Natural killer cell (primary cell): ENCODE measurements at regions not wholly inside any gene's neighbourhood (a gene's known extent, or its start where the extent isn't known, plus 50 kb on each side); places are given as distances from the start of the nearest gene placed in this dataset.

Source experiments
- ATAC-seq, 3 donors: fragments of 150-1000 bp in 2 of 3; fragments of 200-7000 bp in 1 of 3; cut with Tn5 transposase; 1 replicate in 1 of 3; 2 replicates in 2 of 3; pipeline ENCODE4 v1.10.0; 2021; ENCODE audit warnings: mild to moderate bottlenecking in 2 of 3, moderate library complexity in 2 of 3
- DNase-seq, 2 donors: peaks; one replicate each; pipeline versions ENCODE4 v3.0.0 to v3.0.0-alpha.2; 2013 to 2021; ENCODE audit warnings: mixed read lengths in 1 of 2
- H3K27ac ChIP-seq: one replicate; pipeline ENCODE4 v1.5.1; 2013; ENCODE audit warnings: mild to moderate bottlenecking, low read length
- H3K27me3 ChIP-seq: one replicate; pipeline ENCODE4 v1.6.1; 2013; ENCODE audit warnings: low read length; ENCODE audit not compliant: control insufficient read depth, insufficient read depth
- H3K36me3 ChIP-seq: one replicate; pipeline ENCODE4 v1.6.1; 2013; ENCODE audit warnings: low read length; ENCODE audit not compliant: control insufficient read depth, insufficient read depth
- H3K4me1 ChIP-seq: one replicate; pipeline ENCODE4 v1.6.1; 2013; ENCODE audit warnings: low read length; ENCODE audit not compliant: control insufficient read depth, insufficient read depth
- H3K4me3 ChIP-seq: one replicate; pipeline ENCODE4 v1.5.1; 2013; ENCODE audit warnings: low read length
- H3K9me3 ChIP-seq: one replicate; pipeline ENCODE4 v1.6.1; 2013; ENCODE audit warnings: low read length; ENCODE audit not compliant: control insufficient read depth, insufficient read depth
- H3K27ac Mint-ChIP-seq, 2 donors: one replicate each; pipeline ENCODE4 v1.8.0; 2022; ENCODE audit warnings: mild to moderate bottlenecking in 2 of 2, mixed read lengths in 2 of 2, moderate library complexity in 1 of 2
- H3K27me3 Mint-ChIP-seq, 2 donors: one replicate each; pipeline ENCODE4 v1.8.0; 2022; ENCODE audit warnings: low read depth in 2 of 2, mixed read lengths in 2 of 2
- H3K36me3 Mint-ChIP-seq: one replicate; pipeline ENCODE4 v1.8.0; 2022; ENCODE audit warnings: mixed read lengths
- H3K4me1 Mint-ChIP-seq, 2 donors: one replicate each; pipeline ENCODE4 v1.8.0; 2022; ENCODE audit warnings: mixed read lengths in 2 of 2
- H3K4me3 Mint-ChIP-seq: one replicate; pipeline ENCODE4 v1.8.0; 2022; ENCODE audit warnings: mild to moderate bottlenecking, moderate library complexity, mixed read lengths
- H3K9me3 Mint-ChIP-seq, 2 donors: one replicate each; pipeline ENCODE4 v1.8.0; 2022; ENCODE audit warnings: mixed read lengths in 2 of 2
- CTCF ChIP-seq: fragments of 200-600 bp; IDR thresholded peaks from one replicate; pipeline ENCODE4 v1.8.0; 2022; ENCODE audit warnings: antibody characterized with exemption
- WGBS: methylation state at CpG from one replicate; pipeline ENCODE4 v1.1.7; 2013; ENCODE audit warnings: missing lambda C conversion rate; ENCODE audit not compliant: insufficient coverage; 5-methylcytosine and 5-hydroxymethylcytosine counted together
- intact Hi-C: fragments of 100-400 bp; cut with micrococcal nuclease; formaldehyde crosslinking; loops from one replicate; pipeline ENCODE4 v1.14.2; 2022

- peaks cover 5 to 16% of the 10 kb centered on the region in 2 donors for H3K27me3 Mint-ChIP-seq
- H3K36me3 ChIP-seq: no peaks in the 10 kb centered on the region
- intact Hi-C loops: no loop called here
- no peak overlapping the region for H3K4me3 ChIP-seq
- no peaks in the 10 kb centered on the region for H3K4me1 ChIP-seq
- peaks cover 0 to 8% of the 10 kb centered on the region in 2 donors for H3K9me3 Mint-ChIP-seq
- 81% methylated on average over 13 of the region's 13 CpGs for WGBS
- no peaks in the 10 kb centered on the region for H3K9me3 ChIP-seq
- H3K27ac Mint-ChIP-seq: no peak overlapping the region
- H3K4me3 Mint-ChIP-seq: no peak overlapping the region
- H3K27me3 ChIP-seq: no peaks in the 10 kb centered on the region
- no peaks in the 10 kb centered on the region for H3K4me1 Mint-ChIP-seq
- no peaks in the 10 kb centered on the region for H3K36me3 Mint-ChIP-seq
- DNase-seq (no peak), ATAC-seq (no peak)
- no peak for TF ChIP-seq CTCF
- no peak overlapping the region for H3K27ac ChIP-seq
These were observed 121.4 kb upstream of the ZBTB40 start for GRCh38 chr1:22330092-22330759.

DNA sequence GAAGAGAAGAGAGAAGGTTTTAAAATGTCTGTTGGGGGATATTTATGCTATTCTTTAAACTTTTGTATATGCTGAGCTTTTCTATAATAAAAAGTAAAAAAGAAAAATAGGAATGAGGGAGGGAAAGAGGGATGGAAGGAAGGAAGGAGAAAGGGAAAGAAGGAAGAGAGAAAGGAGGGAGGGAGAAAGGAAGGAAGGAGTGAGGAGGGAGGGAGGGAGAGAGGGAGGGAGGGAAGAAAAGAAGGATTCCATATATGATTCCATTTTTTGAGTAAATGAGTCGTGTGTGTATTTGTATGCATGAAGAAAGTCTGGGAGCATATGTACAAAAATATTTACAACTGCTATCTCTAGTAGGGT lies 120.9 kb upstream of the ZBTB40 start:
- Mint-ChIP-seq H3K4me1 (no peaks in the 10 kb centered on the region), H3K27ac (no peak overlapping the region), H3K27me3 (peaks cover 5 to 16% of the 10 kb centered on the region in 2 donors), H3K9me3 (peaks cover 0 to 8% of the 10 kb centered on the region in 2 donors), H3K4me3 (no peak overlapping the region), H3K36me3 (no peaks in the 10 kb centered on the region)
- TF ChIP-seq CTCF: no peak
- H3K27me3 ChIP-seq: no peaks in the 10 kb centered on the region
- H3K36me3 ChIP-seq: no peaks in the 10 kb centered on the region
- no peaks in the 10 kb centered on the region for H3K4me1 ChIP-seq
- H3K4me3 ChIP-seq: no peak overlapping the region
- H3K27ac ChIP-seq: no peak overlapping the region
- ATAC-seq: no peak
- DNase-seq: no peak
- no peaks in the 10 kb centered on the region for H3K9me3 ChIP-seq
- intact Hi-C loops: no loop called here
- WGBS: 100% methylated on average over 1 of the region's 1 CpG

- Histone ChIP-seq H3K27me3 (no peaks in the 10 kb centered on the region), H3K9me3 (no peaks in the 10 kb centered on the region), H3K4me1 (no peaks in the 10 kb centered on the region), H3K4me3 (no peak overlapping the region), H3K36me3 (no peaks in the 10 kb centered on the region), H3K27ac (no peak overlapping the region)
- WGBS: 83% methylated on average over 17 of the region's 17 CpGs
- Mint-ChIP-seq H3K4me1 (no peaks in the 10 kb centered on the region), H3K4me3 (no peak overlapping the region), H3K27ac (no peak overlapping the region), H3K9me3 (peaks cover 0 to 8% of the 10 kb centered on the region in 2 donors), H3K36me3 (no peaks in the 10 kb centered on the region), H3K27me3 (peaks cover 5 to 16% of the 10 kb centered on the region in 2 donors)
- no peak for TF ChIP-seq CTCF
- intact Hi-C loops: no loop called here
- no peak for ATAC-seq
- DNase-seq: no peak
These were observed 119.8 kb upstream of the ZBTB40 start for GRCh38 chr1:22331618-22332423.
